Natural killer cell (primary cell): ENCODE measurements at regions not wholly inside any gene's neighbourhood (a gene's known extent, or its start where the extent isn't known, plus 50 kb on each side); places are given as distances from the start of the nearest gene placed in this dataset.

ENCODE experiments used
- ATAC-seq, 3 donors: fragments of 150-1000 bp in 2 of 3; fragments of 200-7000 bp in 1 of 3; cut with Tn5 transposase; 1 replicate in 1 of 3; 2 replicates in 2 of 3; pipeline ENCODE4 v1.10.0; 2021; ENCODE audit warnings: mild to moderate bottlenecking in 2 of 3, moderate library complexity in 2 of 3
- DNase-seq, 2 donors: peaks; one replicate each; pipeline versions ENCODE4 v3.0.0 to v3.0.0-alpha.2; 2013 to 2021; ENCODE audit warnings: mixed read lengths in 1 of 2
- H3K27ac ChIP-seq: one replicate; pipeline ENCODE4 v1.5.1; 2013; ENCODE audit warnings: mild to moderate bottlenecking, low read length
- H3K27me3 ChIP-seq: one replicate; pipeline ENCODE4 v1.6.1; 2013; ENCODE audit warnings: low read length; ENCODE audit not compliant: control insufficient read depth, insufficient read depth
- H3K36me3 ChIP-seq: one replicate; pipeline ENCODE4 v1.6.1; 2013; ENCODE audit warnings: low read length; ENCODE audit not compliant: control insufficient read depth, insufficient read depth
- H3K4me1 ChIP-seq: one replicate; pipeline ENCODE4 v1.6.1; 2013; ENCODE audit warnings: low read length; ENCODE audit not compliant: control insufficient read depth, insufficient read depth
- H3K4me3 ChIP-seq: one replicate; pipeline ENCODE4 v1.5.1; 2013; ENCODE audit warnings: low read length
- H3K9me3 ChIP-seq: one replicate; pipeline ENCODE4 v1.6.1; 2013; ENCODE audit warnings: low read length; ENCODE audit not compliant: control insufficient read depth, insufficient read depth
- H3K27ac Mint-ChIP-seq, 2 donors: one replicate each; pipeline ENCODE4 v1.8.0; 2022; ENCODE audit warnings: mild to moderate bottlenecking in 2 of 2, mixed read lengths in 2 of 2, moderate library complexity in 1 of 2
- H3K27me3 Mint-ChIP-seq, 2 donors: one replicate each; pipeline ENCODE4 v1.8.0; 2022; ENCODE audit warnings: low read depth in 2 of 2, mixed read lengths in 2 of 2
- H3K36me3 Mint-ChIP-seq: one replicate; pipeline ENCODE4 v1.8.0; 2022; ENCODE audit warnings: mixed read lengths
- H3K4me1 Mint-ChIP-seq, 2 donors: one replicate each; pipeline ENCODE4 v1.8.0; 2022; ENCODE audit warnings: mixed read lengths in 2 of 2
- H3K4me3 Mint-ChIP-seq: one replicate; pipeline ENCODE4 v1.8.0; 2022; ENCODE audit warnings: mild to moderate bottlenecking, moderate library complexity, mixed read lengths
- H3K9me3 Mint-ChIP-seq, 2 donors: one replicate each; pipeline ENCODE4 v1.8.0; 2022; ENCODE audit warnings: mixed read lengths in 2 of 2
- WGBS: methylation state at CpG from one replicate; pipeline ENCODE4 v1.1.7; 2013; ENCODE audit warnings: missing lambda C conversion rate; ENCODE audit not compliant: insufficient coverage; 5-methylcytosine and 5-hydroxymethylcytosine counted together
- intact Hi-C: fragments of 100-400 bp; cut with micrococcal nuclease; formaldehyde crosslinking; loops from one replicate; pipeline ENCODE4 v1.14.2; 2022
- TF ChIP-seq, protein P1 (sequence below): fragments of 200-600 bp; IDR thresholded peaks from one replicate; pipeline ENCODE4 v1.8.0; 2022; ENCODE audit warnings: antibody characterized with exemption

DNA sequence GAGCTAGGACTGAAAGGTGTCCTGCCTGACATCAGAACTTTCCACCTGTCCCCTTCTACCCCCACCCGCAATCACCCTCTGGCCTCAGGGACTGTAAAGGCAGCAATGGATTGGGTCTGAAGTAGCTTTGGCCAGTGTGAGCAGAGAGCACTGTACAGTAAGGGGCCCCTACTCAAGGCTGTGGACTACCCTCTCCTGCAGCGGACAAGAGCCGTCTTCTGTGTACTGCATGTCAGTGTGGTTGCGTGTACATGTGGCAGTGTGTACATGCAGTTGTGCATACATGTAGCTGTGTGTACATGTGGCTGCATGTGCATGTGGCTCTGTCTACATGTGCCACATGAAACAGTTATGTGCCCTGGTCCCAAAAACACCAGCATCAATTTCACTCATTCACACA is 205.9 kb upstream of the LINGO1 start:
- H3K4me1 Mint-ChIP-seq, result no peaks in the 10 kb centered on the region
- TF ChIP-seq, protein P1, sequence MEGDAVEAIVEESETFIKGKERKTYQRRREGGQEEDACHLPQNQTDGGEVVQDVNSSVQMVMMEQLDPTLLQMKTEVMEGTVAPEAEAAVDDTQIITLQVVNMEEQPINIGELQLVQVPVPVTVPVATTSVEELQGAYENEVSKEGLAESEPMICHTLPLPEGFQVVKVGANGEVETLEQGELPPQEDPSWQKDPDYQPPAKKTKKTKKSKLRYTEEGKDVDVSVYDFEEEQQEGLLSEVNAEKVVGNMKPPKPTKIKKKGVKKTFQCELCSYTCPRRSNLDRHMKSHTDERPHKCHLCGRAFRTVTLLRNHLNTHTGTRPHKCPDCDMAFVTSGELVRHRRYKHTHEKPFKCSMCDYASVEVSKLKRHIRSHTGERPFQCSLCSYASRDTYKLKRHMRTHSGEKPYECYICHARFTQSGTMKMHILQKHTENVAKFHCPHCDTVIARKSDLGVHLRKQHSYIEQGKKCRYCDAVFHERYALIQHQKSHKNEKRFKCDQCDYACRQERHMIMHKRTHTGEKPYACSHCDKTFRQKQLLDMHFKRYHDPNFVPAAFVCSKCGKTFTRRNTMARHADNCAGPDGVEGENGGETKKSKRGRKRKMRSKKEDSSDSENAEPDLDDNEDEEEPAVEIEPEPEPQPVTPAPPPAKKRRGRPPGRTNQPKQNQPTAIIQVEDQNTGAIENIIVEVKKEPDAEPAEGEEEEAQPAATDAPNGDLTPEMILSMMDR, result no peak
- peaks cover 10 to 20% of the 10 kb centered on the region in 2 donors for H3K27me3 Mint-ChIP-seq
- H3K9me3 Mint-ChIP-seq, result no peaks in the 10 kb centered on the region
- Histone ChIP-seq H3K9me3 (no peaks in the 10 kb centered on the region), H3K27ac (no peak overlapping the region), H3K27me3 (no peaks in the 10 kb centered on the region), H3K36me3 (no peaks in the 10 kb centered on the region), H3K4me3 (no peak overlapping the region), H3K4me1 (no peaks in the 10 kb centered on the region)
- H3K4me3 Mint-ChIP-seq, result no peak overlapping the region
- ATAC-seq (no peak), DNase-seq (no peak)
- H3K36me3 Mint-ChIP-seq, result no peaks in the 10 kb centered on the region
- intact Hi-C loops, result no loop called here
- WGBS, result 100% methylated on average over 4 of the region's 4 CpGs
- H3K27ac Mint-ChIP-seq, result no peak overlapping the region

DNA sequence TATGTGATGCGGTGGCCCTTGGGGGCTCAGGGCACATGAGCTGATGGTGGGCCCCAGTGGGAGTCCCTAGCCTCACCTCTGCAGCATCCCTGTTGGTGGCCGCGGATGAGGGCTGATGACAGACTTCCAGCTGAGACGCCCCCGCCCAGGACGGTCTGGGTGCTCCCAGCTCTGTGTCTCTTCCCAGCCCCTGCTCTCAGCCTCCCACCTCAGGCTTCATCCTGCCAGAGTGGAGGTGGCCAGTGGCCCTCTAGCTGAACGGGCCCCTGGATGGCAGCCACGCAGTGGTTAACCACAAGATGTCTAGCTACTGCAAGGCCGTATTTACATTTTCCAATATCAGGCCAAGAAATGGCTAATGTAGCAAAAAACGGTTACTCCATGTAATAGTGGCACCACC is 205.3 kb upstream of the LINGO1 start:
- Mint-ChIP-seq H3K4me1 (no peaks in the 10 kb centered on the region), H3K27ac (no peak overlapping the region), H3K36me3 (no peaks in the 10 kb centered on the region), H3K27me3 (peaks cover 10 to 20% of the 10 kb centered on the region in 2 donors), H3K9me3 (no peaks in the 10 kb centered on the region), H3K4me3 (no peak overlapping the region)
- ATAC-seq, result no peak
- Histone ChIP-seq H3K4me3 (no peak overlapping the region), H3K9me3 (no peaks in the 10 kb centered on the region), H3K27ac (no peak overlapping the region), H3K27me3 (no peaks in the 10 kb centered on the region), H3K4me1 (no peaks in the 10 kb centered on the region), H3K36me3 (no peaks in the 10 kb centered on the region)
- 60% methylated on average over 10 of the region's 10 CpGs for WGBS
- intact Hi-C loops, result no loop called here
- TF ChIP-seq, protein P1, result no peak
- DNase-seq, result no peak

DNA sequence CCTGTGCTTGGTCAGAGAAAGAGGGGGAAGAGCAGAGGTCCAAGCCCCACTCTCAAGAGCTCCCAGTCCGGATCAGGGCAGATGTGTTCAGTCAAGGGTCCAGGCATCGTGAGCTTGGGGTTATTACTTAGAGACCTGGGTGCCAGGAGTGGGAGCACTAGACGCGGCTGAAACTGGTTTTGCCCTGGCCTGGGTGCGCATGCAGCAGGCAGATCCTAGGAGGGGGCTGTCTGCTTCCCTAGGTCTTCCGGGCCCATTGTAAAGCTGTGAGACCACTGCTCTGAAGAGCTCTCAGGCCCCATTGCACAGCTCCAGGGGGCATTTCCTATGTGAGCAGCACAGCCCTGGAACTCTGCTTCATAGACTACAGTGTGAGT is 204.9 kb upstream of the LINGO1 start:
- Mint-ChIP-seq H3K27ac (no peak overlapping the region), H3K9me3 (no peaks in the 10 kb centered on the region), H3K4me3 (no peak overlapping the region), H3K36me3 (no peaks in the 10 kb centered on the region), H3K4me1 (no peaks in the 10 kb centered on the region), H3K27me3 (peaks cover 10 to 20% of the 10 kb centered on the region in 2 donors)
- Histone ChIP-seq H3K4me3 (no peak overlapping the region), H3K9me3 (no peaks in the 10 kb centered on the region), H3K27me3 (no peaks in the 10 kb centered on the region), H3K27ac (no peak overlapping the region), H3K36me3 (no peaks in the 10 kb centered on the region), H3K4me1 (no peaks in the 10 kb centered on the region)
- intact Hi-C loops, result no loop called here
- TF ChIP-seq, protein P1, result no peak
- WGBS, result 90% methylated on average over 6 of the region's 6 CpGs
- ATAC-seq, result no peak
- DNase-seq, result no peak

DNA sequence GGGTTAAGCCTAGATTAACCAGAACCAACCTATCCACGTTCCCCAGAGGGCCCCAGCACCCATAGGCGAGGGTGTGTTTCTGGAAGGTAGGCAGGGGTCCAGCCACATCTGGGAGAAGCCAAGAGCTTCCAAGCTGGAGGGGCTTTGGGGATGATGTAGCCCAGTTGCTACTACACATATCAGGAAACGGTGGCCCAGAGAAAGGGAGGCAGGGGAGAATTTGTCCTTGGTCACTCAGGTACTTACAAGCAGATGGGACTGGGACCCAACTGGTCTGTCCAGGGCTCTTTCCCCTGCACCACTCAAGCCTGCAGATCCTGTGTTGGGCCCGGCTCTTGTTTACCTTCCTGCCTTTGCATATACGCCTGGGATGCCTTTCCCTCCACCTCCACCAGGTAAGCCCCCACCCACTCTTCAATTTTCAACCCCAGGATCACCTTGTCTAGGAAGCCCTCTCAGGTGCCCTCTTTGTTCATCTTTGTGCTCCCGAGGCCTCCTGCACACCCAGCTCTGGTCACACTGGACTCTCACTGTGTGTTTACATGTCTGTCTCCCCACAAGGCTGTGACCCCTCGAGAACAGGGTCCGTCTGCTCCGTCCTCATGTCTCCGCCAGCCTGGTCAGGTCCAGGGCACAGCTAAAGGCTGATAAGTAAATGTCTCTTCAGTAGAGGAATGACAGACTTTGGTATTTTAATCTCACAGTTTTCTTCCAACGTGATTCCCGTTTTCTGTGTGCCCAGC is 204.4 kb upstream of the LINGO1 start:
- no peak for DNase-seq
- peaks cover 10 to 16% of the 10 kb centered on the region in 2 donors for H3K27me3 Mint-ChIP-seq

More for the DNA sequence above, 204.4 kb upstream of the LINGO1 start:
- Mint-ChIP-seq H3K4me3 (no peak overlapping the region), H3K9me3 (no peaks in the 10 kb centered on the region), H3K4me1 (no peaks in the 10 kb centered on the region), H3K36me3 (no peaks in the 10 kb centered on the region), H3K27ac (no peak overlapping the region)
- intact Hi-C loops, result no loop called here
- Histone ChIP-seq H3K4me1 (no peaks in the 10 kb centered on the region), H3K36me3 (no peaks in the 10 kb centered on the region), H3K9me3 (no peaks in the 10 kb centered on the region), H3K27ac (no peak overlapping the region), H3K4me3 (no peak overlapping the region), H3K27me3 (no peaks in the 10 kb centered on the region)
- no peak for ATAC-seq
- 76% methylated on average over 12 of the region's 12 CpGs for WGBS
- TF ChIP-seq, protein P1, result no peak
